Natural killer cell treated with Interleukin-12 subunit alpha and Interleukin-12 subunit beta and Interleukin-15 and Interleukin-18, amount 100 ng/mL, for 72 hours (primary cell): ENCODE measurements at regions not wholly inside any gene's neighbourhood (a gene's known extent, or its start where the extent isn't known, plus 50 kb on each side); places are given as distances from the start of the nearest gene placed in this dataset.

ENCODE experiments used
- ATAC-seq, 2 donors: fragments of 150-1000 bp; cut with Tn5 transposase in 1 of 2; sonication (Bioruptor Pico), chemical (Tn5 transposase) in 1 of 2; 2 replicates each; pipeline ENCODE4 v1.10.0; 2021
- DNase-seq: peaks from one replicate; pipeline ENCODE4 v3.0.0; 2022; ENCODE audit warnings: low spot score
- H3K27ac Mint-ChIP-seq, 2 donors: 1 replicate in 1 of 2; 2 replicates in 1 of 2; pipeline ENCODE4 v1.8.0; 2022; ENCODE audit warnings: mixed read lengths in 2 of 2, mild to moderate bottlenecking in 1 of 2, moderate library complexity in 1 of 2
- H3K27me3 Mint-ChIP-seq, 2 donors: 1 replicate in 1 of 2; 2 replicates in 1 of 2; pipeline ENCODE4 v1.8.0; 2022; ENCODE audit warnings: mixed read lengths in 2 of 2
- H3K36me3 Mint-ChIP-seq: one replicate; pipeline ENCODE4 v1.8.0; 2022; ENCODE audit warnings: mixed read lengths
- H3K4me1 Mint-ChIP-seq, 2 donors: 1 replicate in 1 of 2; 2 replicates in 1 of 2; pipeline ENCODE4 v1.8.0; 2022; ENCODE audit warnings: low read depth in 2 of 2, mixed read lengths in 2 of 2, mild to moderate bottlenecking in 1 of 2
- H3K4me3 Mint-ChIP-seq: one replicate; pipeline ENCODE4 v1.8.0; 2022; ENCODE audit warnings: mixed read lengths
- H3K9me3 Mint-ChIP-seq: 2 replicates; pipeline ENCODE4 v1.8.0; 2022; ENCODE audit warnings: mixed read lengths

DNA sequence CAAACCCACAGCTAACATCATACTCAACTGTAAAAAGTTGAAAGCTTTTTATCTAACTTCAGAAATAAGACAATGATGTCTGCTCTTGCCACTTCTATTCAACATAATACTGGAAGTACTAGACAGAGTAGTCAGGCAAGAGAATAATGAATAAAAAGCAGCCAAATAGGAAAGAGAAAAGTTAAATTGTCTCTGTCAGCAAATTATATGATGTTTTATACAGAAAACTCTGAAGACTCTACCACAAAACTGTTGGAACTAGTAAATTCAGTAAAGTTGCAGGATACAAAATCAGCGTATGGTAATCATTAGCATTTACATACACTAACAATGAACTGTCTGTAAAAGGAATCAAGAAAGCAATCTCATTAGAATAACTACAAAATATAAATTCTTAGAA is 752.9 kb upstream of the CT83 start:
- ATAC-seq (no peak), DNase-seq (no peak)
- Mint-ChIP-seq H3K27ac (no peak overlapping the region), H3K9me3 (peaks cover 11% of the 10 kb centered on the region), H3K4me3 (no peak overlapping the region), H3K36me3 (no peaks in the 10 kb centered on the region), H3K4me1 (no peaks in the 10 kb centered on the region), H3K27me3 (no peaks in the 10 kb centered on the region)

DNA sequence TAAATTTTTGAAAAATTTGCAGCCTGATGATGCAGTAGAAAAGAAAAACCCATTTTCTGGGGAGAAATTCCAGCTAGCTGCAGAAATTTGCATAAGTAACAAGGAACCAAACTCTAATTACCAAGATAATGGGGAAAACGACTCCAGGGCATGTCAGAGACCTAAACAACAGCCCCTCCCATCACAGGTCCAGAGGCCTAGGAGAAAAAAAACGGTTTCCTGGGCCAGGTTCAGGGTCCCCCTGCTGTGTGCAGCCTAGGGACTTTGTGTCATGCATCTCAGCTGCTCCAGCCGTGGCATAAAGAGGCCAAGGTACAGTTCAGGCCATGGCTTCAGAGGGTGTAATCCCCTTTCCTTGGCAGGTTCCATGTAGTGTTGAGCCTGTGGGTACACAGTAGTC is 733.7 kb upstream of the CT83 start:
- DNase-seq (no peak), ATAC-seq (no peak)
- H3K36me3 Mint-ChIP-seq, result no peaks in the 10 kb centered on the region
- H3K4me1 Mint-ChIP-seq, result no peaks in the 10 kb centered on the region
- H3K27me3 Mint-ChIP-seq, result no peaks in the 10 kb centered on the region
- H3K9me3 Mint-ChIP-seq, result peaks cover 11% of the 10 kb centered on the region
- H3K4me3 Mint-ChIP-seq, result no peak overlapping the region
- H3K27ac Mint-ChIP-seq, result no peak overlapping the region

DNA sequence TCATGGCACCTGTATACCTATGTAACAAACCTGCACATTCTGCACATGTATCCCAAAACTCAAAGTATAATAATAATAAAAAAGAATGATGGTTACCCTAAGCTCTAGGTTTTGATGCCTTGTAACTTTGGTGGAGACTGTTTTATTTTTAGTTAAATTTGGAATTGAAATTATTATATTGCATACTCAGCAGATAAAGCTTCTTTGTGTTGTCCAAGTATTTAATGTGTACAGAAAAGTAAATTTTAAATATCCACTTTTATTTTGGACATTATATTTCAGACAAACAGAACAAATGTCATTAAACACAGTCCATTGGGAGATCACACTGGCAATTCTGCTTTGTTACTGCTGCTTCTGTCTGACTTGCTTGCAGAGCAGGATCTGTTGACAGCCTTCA is 684.5 kb upstream of the CT83 start:
- H3K27ac Mint-ChIP-seq, result no peak overlapping the region
- no peaks in the 10 kb centered on the region for H3K36me3 Mint-ChIP-seq
- no peak for DNase-seq
- peaks cover 10% of the 10 kb centered on the region for H3K9me3 Mint-ChIP-seq
- no peak overlapping the region for H3K4me3 Mint-ChIP-seq
- no peaks in the 10 kb centered on the region for H3K27me3 Mint-ChIP-seq
- no peak for ATAC-seq
- no peaks in the 10 kb centered on the region for H3K4me1 Mint-ChIP-seq

DNA sequence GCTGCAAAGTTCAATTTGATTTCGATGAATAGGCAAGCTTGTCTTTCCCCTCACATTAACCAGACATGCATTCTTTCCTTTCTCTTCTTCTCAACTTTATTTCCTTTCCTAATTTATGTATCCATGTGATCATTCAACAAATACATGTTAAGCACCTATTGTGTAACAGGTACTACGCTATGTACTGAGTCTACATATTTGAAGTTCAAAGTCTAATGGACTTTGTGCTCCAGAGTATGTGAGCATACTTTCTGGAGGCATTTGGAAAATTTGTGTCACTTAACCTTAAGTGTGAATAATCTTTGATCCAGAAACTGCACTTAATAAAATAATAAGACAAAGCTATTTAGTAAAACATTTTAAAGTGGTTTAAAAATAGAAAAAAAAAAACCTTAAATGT is 675.3 kb upstream of the CT83 start:
- Mint-ChIP-seq H3K4me3 (no peak overlapping the region), H3K27ac (no peak overlapping the region), H3K36me3 (no peaks in the 10 kb centered on the region), H3K27me3 (no peaks in the 10 kb centered on the region), H3K9me3 (peaks cover 5% of the 10 kb centered on the region), H3K4me1 (no peaks in the 10 kb centered on the region)
- DNase-seq, result no peak
- ATAC-seq, result no peak

DNA sequence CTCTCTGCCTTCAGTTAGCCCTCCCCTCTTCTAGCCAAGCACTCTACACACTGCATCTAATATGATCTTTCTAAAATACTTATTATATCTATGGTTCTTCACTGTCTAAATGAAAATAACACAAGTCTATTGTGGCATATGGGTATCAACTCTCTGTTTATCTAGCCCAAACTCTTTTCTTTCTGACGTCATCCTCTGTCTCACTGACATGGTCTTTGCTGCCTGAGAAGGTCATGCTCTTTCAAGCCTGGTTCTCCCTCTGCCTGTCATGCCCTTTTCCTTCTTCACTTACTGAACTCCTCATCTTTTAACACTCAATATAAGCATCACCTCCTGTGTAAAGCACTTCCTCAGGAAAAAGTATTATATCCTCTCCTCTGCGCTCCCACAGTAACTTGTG is 672.2 kb upstream of the CT83 start:
- Mint-ChIP-seq H3K27ac (no peak overlapping the region), H3K36me3 (no peaks in the 10 kb centered on the region), H3K4me1 (no peaks in the 10 kb centered on the region), H3K4me3 (no peak overlapping the region), H3K9me3 (peaks cover 5% of the 10 kb centered on the region), H3K27me3 (no peaks in the 10 kb centered on the region)
- ATAC-seq (no peak), DNase-seq (no peak)

DNA sequence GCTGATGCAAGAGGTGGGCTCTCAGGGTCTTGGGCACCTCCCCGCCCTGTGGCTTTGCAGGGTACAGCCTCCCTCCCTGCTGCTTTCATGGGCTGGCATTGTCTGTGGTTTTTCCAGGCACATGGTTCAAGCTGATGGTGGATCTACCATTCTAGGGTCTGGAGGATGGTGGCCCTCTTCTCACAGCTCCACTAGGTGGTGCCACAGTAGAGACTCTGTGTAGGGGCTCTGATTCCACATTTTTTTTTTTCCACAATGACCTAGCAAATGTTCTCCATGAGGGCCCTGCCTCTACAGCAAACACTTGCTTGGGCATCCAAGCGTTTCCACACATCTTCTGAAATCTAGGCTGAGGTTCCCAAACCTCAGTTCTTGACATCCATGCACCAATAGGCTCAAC is 657.9 kb upstream of the CT83 start:
- Mint-ChIP-seq H3K4me1 (no peaks in the 10 kb centered on the region), H3K9me3 (peaks cover 4% of the 10 kb centered on the region), H3K4me3 (no peak overlapping the region), H3K27ac (no peak overlapping the region), H3K27me3 (no peaks in the 10 kb centered on the region), H3K36me3 (no peaks in the 10 kb centered on the region)
- ATAC-seq, result no peak
- DNase-seq, result no peak

DNA sequence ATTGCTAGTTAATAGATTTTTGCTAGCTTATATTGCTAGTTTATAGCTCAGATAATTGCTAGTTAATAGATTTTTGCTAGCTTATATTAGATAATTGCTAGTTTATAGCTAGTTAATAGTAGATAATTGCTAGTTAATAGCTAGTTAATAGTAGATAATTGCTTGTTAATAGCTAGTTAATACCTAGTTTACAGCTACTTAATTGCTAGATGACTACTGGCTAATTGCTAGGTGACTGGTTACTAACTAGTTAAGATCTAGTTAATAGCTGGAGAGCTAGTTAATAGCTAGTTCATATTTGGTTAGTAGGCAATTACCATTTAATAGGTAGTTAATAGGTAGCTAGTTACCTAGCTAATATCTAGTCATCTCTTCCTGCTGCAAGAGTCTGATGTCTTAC is 633.8 kb upstream of the CT83 start:
- DNase-seq (no peak), ATAC-seq (no peak)
- Mint-ChIP-seq H3K36me3 (no peaks in the 10 kb centered on the region), H3K27me3 (no peaks in the 10 kb centered on the region), H3K9me3 (peaks cover 3% of the 10 kb centered on the region), H3K4me3 (no peak overlapping the region), H3K4me1 (no peaks in the 10 kb centered on the region), H3K27ac (no peak overlapping the region)

DNA sequence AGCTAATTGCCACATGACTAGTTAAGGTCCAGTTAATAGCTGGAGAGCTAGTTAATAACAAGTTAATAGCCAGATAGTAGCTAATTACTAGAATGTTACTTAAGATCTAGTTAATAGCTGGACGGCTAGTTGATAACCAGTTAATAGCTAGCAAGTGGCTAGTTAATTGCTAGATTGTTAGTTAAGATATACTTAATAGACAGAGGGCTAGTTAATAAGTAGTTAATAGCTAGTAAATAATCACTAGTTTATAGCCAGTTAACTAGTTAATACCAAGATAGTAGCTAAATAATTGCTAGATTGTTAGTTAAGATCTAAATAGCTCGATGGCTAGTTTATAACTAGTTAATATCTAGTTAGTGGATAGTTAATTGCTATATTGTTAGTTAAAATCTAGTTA is 632.6 kb upstream of the CT83 start:
- ATAC-seq, result no peak
- no peak overlapping the region for H3K4me3 Mint-ChIP-seq
- H3K27me3 Mint-ChIP-seq, result no peaks in the 10 kb centered on the region
- no peak for DNase-seq
- peaks cover 3% of the 10 kb centered on the region for H3K9me3 Mint-ChIP-seq
- H3K4me1 Mint-ChIP-seq, result no peaks in the 10 kb centered on the region
- no peak overlapping the region for H3K27ac Mint-ChIP-seq
- H3K36me3 Mint-ChIP-seq, result no peaks in the 10 kb centered on the region

DNA sequence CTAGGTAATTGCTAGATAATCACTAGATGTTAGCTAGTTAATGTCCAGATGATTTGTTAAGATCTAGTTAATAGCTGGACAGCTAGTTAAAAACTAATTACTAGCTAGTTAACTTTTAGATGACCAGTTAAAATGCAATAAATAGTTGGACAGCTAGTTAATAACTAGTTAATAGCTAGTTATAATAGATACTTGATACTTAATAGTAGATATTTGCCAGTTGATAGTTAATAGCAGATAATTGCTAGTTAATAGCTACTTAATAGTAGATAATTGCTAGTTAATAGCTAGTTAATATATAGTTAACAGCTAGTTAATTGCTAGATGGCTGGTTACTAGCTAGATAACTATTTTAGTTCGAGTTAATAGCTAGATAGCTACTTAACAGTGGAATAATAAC is 631.4 kb upstream of the CT83 start:
- Mint-ChIP-seq H3K27ac (no peak overlapping the region), H3K4me3 (no peak overlapping the region), H3K36me3 (no peaks in the 10 kb centered on the region), H3K4me1 (no peaks in the 10 kb centered on the region), H3K9me3 (peaks cover 3% of the 10 kb centered on the region), H3K27me3 (no peaks in the 10 kb centered on the region)
- ATAC-seq (no peak), DNase-seq (no peak)

DNA sequence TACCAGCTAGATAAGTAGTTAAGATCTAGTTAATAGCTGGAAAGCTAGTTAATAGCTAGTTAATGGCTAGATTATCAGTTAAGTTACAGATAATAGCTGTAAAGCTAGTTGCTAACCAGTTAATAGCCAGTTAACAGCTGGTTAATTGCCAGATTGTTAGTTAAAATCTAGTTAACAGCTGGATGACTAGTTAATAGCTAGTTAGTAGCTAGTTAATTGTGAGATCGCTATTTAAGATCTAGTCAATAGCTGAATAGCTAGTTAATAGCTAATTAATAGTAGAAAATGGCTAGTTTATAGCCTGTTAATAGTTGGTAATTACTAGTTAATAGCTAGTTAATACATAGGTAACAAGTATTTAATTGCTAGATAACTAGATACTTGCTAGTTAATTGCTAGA is 630.5 kb upstream of the CT83 start:
- Mint-ChIP-seq H3K36me3 (no peaks in the 10 kb centered on the region), H3K9me3 (no peaks in the 10 kb centered on the region), H3K27me3 (no peaks in the 10 kb centered on the region), H3K27ac (no peak overlapping the region), H3K4me1 (no peaks in the 10 kb centered on the region), H3K4me3 (no peak overlapping the region)
- no peak for ATAC-seq
- no peak for DNase-seq

DNA sequence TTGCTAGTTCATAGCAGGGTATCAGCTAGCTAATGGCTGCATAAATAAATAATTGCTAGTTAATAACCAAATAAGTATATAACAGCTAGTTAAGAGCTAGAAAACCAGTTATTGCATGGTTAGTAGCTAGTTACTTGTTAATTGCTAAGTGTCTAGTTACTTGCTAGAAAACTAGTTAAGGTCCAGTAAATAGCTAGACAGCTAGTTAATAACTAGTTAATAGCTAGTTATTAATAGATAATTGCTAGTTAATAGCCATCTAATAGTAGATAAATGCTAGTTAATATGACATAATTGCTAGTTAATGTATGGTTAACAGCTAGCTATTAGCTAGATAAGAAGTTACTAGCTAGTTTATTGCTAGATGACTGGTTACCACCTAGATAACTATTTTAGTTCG is 629.9 kb upstream of the CT83 start:
- Mint-ChIP-seq H3K9me3 (no peaks in the 10 kb centered on the region), H3K27ac (no peak overlapping the region), H3K36me3 (no peaks in the 10 kb centered on the region), H3K27me3 (no peaks in the 10 kb centered on the region), H3K4me1 (no peaks in the 10 kb centered on the region), H3K4me3 (no peak overlapping the region)
- DNase-seq, result no peak
- no peak for ATAC-seq

DNA sequence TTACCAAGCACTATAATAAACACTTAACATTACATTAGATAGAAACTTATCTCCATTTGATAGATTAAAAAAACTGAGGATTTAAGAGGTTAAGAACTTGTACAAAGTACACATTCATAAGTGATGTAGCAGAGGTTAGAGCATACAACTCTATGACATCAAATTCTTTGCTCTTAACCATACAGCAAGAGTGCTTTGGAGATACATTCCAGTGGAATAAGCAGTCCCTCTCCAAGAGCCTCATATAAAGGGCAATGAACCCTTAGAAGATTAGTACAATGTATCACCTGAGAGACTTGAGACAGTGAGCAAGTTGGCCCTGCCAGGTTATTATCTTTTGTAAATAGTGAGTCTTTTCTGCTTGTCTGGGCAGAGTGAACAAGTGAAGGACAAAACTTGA is 600.4 kb upstream of the CT83 start:
- Mint-ChIP-seq H3K4me1 (no peaks in the 10 kb centered on the region), H3K9me3 (peaks cover 7% of the 10 kb centered on the region), H3K27ac (no peak overlapping the region), H3K36me3 (no peaks in the 10 kb centered on the region), H3K4me3 (no peak overlapping the region), H3K27me3 (no peaks in the 10 kb centered on the region)
- ATAC-seq, result no peak
- DNase-seq, result no peak

DNA sequence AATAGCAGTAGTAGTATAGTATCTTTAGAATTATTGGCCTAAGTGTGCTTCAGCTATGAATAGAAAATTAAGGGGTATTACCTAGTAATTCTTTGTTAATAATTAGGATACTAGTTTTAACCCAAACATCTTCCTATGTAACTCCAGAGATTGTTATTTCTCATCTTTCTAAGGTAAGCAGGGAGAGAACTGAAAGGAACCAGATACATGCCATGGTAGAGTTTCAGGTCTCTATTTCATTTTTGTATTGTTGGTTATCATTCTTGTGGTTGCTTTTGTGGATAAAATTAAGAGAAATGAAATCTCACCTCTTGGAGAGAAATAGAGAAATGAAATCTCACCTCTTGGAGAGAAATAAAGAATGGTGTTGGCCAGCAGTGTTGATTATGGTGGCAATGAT is 597.1 kb upstream of the CT83 start:
- no peaks in the 10 kb centered on the region for H3K4me1 Mint-ChIP-seq
- H3K27me3 Mint-ChIP-seq, result no peaks in the 10 kb centered on the region
- no peak overlapping the region for H3K27ac Mint-ChIP-seq
- no peaks in the 10 kb centered on the region for H3K36me3 Mint-ChIP-seq
- no peak overlapping the region for H3K4me3 Mint-ChIP-seq
- peaks cover 7% of the 10 kb centered on the region for H3K9me3 Mint-ChIP-seq
- ATAC-seq (no peak), DNase-seq (no peak)

DNA sequence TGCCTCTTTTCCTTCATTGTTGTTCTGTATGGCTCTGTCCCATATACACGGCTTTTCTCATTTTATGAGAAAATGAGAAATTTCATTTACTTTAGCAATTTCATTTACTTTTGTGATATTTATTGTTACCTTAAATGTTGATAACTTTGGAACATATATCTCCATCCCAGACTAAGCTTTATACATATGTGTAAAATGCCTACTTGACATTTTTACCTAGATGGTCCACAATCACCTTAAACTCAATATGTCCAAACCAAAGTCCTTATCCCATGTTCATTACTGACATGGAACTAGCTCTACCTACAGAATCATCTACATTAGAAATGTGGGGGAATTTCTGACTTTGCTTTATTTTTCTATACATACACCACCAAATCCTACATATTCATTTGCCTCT is 590.5 kb upstream of the CT83 start:
- Mint-ChIP-seq H3K9me3 (peaks cover 22% of the 10 kb centered on the region), H3K27ac (no peak overlapping the region), H3K4me1 (peaks cover 0 to 3% of the 10 kb centered on the region in 2 donors), H3K36me3 (no peaks in the 10 kb centered on the region), H3K27me3 (no peaks in the 10 kb centered on the region), H3K4me3 (no peak overlapping the region)
- no peak for DNase-seq
- no peak for ATAC-seq

DNA sequence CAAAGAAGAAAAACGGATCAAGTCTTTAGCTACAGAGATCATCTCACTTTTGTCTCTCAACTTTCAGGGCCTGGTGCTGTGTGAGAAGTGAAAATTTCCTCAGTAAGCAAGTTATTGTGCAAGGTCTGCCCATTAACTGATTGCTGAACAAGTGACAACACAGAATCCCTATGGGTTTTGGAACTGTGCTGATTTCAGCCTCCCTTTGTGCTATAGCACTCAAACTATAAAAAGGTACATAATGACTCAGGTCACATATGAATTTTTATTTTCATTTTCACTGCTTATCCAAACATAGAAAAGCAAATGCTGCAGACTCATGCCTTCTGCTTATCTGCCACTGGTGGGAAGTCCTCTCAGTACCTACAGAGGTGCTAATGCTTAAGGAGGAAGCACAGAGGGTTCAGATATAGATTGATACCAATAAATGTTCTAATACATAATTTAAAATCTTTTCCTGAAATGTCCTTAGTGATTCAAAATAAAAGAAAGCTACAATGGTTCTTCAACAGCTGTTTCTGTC is 576.2 kb upstream of the CT83 start:
- no peak overlapping the region for H3K4me3 Mint-ChIP-seq
- H3K36me3 Mint-ChIP-seq, result no peaks in the 10 kb centered on the region
- H3K9me3 Mint-ChIP-seq, result peaks cover 9% of the 10 kb centered on the region
- DNase-seq (no peak), ATAC-seq (no peak)
- no peaks in the 10 kb centered on the region for H3K4me1 Mint-ChIP-seq
- H3K27me3 Mint-ChIP-seq, result peaks cover 0 to 2% of the 10 kb centered on the region in 2 donors
- no peak overlapping the region for H3K27ac Mint-ChIP-seq
